ENCODE measurements at regions not wholly inside any gene's neighbourhood (a gene's known extent, or its start where the extent isn't known, plus 50 kb on each side); places are given as distances from the start of the nearest gene placed in this dataset.
"Not testable (repeated sequence)": the region's sequence is repeated elsewhere in the genome, so short reads cannot be mapped to it uniquely, and the experiment has no call there.

GRCh38 chr9:39678534-39679263 lies 323.2 kb downstream of the SPATA31A1 start:
- not testable (repeated sequence) for H3K9me3 Mint-ChIP-seq

GRCh38 chr9:39680694-39681401 lies 325.4 kb downstream of the SPATA31A1 start:
- H3K4me1 ChIP-seq (ENCODE audit: control insufficient read depth, insufficient read depth, low read length); intact Hi-C loops (cut with micrococcal nuclease); H3K9me3 ChIP-seq (ENCODE audit: control insufficient read depth, insufficient read depth, low read length); H3K27ac ChIP-seq (ENCODE audit: low read length); H3K27ac Mint-ChIP-seq; H3K4me3 Mint-ChIP-seq; H3K36me3 Mint-ChIP-seq; ATAC-seq; H3K36me3 ChIP-seq (ENCODE audit: control insufficient read depth, insufficient read depth, low read length); H3K4me1 Mint-ChIP-seq; H3K4me3 ChIP-seq (ENCODE audit: low read length); DNase-seq; H3K27me3 ChIP-seq (ENCODE audit: control insufficient read depth, insufficient read depth, low read length); H3K9me3 Mint-ChIP-seq; H3K27me3 Mint-ChIP-seq (ENCODE audit: low read depth in 2 of 2): not testable (repeated sequence)
- WGBS (ENCODE audit: insufficient coverage): no CpG with 5 or more reads among the region's 6 CpGs

More at GRCh38 chr9:39678534-39679263, 323.2 kb downstream of the SPATA31A1 start:
- H3K36me3 ChIP-seq (ENCODE audit: control insufficient read depth, insufficient read depth, low read length); H3K9me3 ChIP-seq (ENCODE audit: control insufficient read depth, insufficient read depth, low read length); H3K4me3 ChIP-seq (ENCODE audit: low read length); H3K4me3 Mint-ChIP-seq; H3K4me1 Mint-ChIP-seq; H3K27ac ChIP-seq (ENCODE audit: low read length); H3K36me3 Mint-ChIP-seq; H3K27ac Mint-ChIP-seq; H3K27me3 ChIP-seq (ENCODE audit: control insufficient read depth, insufficient read depth, low read length); H3K4me1 ChIP-seq (ENCODE audit: control insufficient read depth, insufficient read depth, low read length); intact Hi-C loops (cut with micrococcal nuclease); DNase-seq; H3K27me3 Mint-ChIP-seq (ENCODE audit: low read depth in 2 of 2): not testable (repeated sequence)
- WGBS (ENCODE audit: insufficient coverage): no CpG with 5 or more reads among the region's 9 CpGs
- ATAC-seq: peak in 1 of 3 donors; percentile 21

GRCh38 chr9:39728862-39729261 lies 373.4 kb downstream of the SPATA31A1 start:
- H3K36me3 ChIP-seq (ENCODE audit: control insufficient read depth, insufficient read depth, low read length); intact Hi-C loops (cut with micrococcal nuclease); H3K27me3 ChIP-seq (ENCODE audit: control insufficient read depth, insufficient read depth, low read length); H3K4me1 Mint-ChIP-seq; ATAC-seq; H3K27me3 Mint-ChIP-seq (ENCODE audit: low read depth in 2 of 2); H3K9me3 Mint-ChIP-seq; H3K4me1 ChIP-seq (ENCODE audit: control insufficient read depth, insufficient read depth, low read length); DNase-seq; H3K4me3 Mint-ChIP-seq; H3K36me3 Mint-ChIP-seq; H3K4me3 ChIP-seq (ENCODE audit: low read length); H3K27ac Mint-ChIP-seq; H3K9me3 ChIP-seq (ENCODE audit: control insufficient read depth, insufficient read depth, low read length); H3K27ac ChIP-seq (ENCODE audit: low read length): not testable (repeated sequence)
- WGBS (ENCODE audit: insufficient coverage): no CpG with 5 or more reads among the region's 2 CpGs

- H3K27me3 ChIP-seq (ENCODE audit: control insufficient read depth, insufficient read depth, low read length); H3K4me3 ChIP-seq (ENCODE audit: low read length); H3K36me3 Mint-ChIP-seq; H3K4me1 ChIP-seq (ENCODE audit: control insufficient read depth, insufficient read depth, low read length); H3K36me3 ChIP-seq (ENCODE audit: control insufficient read depth, insufficient read depth, low read length); H3K4me1 Mint-ChIP-seq; H3K9me3 Mint-ChIP-seq; ATAC-seq; H3K27ac ChIP-seq (ENCODE audit: low read length); DNase-seq; intact Hi-C loops (cut with micrococcal nuclease); H3K4me3 Mint-ChIP-seq; H3K27me3 Mint-ChIP-seq (ENCODE audit: low read depth in 2 of 2); H3K9me3 ChIP-seq (ENCODE audit: control insufficient read depth, insufficient read depth, low read length); H3K27ac Mint-ChIP-seq: not testable (repeated sequence)
- WGBS (ENCODE audit: insufficient coverage): no CpG with 5 or more reads among the region's 17 CpGs
These were observed 389.4 kb downstream of the SPATA31A1 start for GRCh38 chr9:39744898-39745297.

GRCh38 chr9:39775570-39775969 lies 420.1 kb downstream of the SPATA31A1 start:
- H3K4me1 ChIP-seq (ENCODE audit: control insufficient read depth, insufficient read depth, low read length); ATAC-seq; intact Hi-C loops (cut with micrococcal nuclease); H3K36me3 ChIP-seq (ENCODE audit: control insufficient read depth, insufficient read depth, low read length); H3K9me3 Mint-ChIP-seq; H3K9me3 ChIP-seq (ENCODE audit: control insufficient read depth, insufficient read depth, low read length); H3K4me1 Mint-ChIP-seq; H3K27me3 Mint-ChIP-seq (ENCODE audit: low read depth in 2 of 2); DNase-seq; H3K27me3 ChIP-seq (ENCODE audit: control insufficient read depth, insufficient read depth, low read length); H3K36me3 Mint-ChIP-seq; H3K27ac ChIP-seq (ENCODE audit: low read length); H3K4me3 Mint-ChIP-seq; H3K27ac Mint-ChIP-seq; H3K4me3 ChIP-seq (ENCODE audit: low read length): not testable (repeated sequence)
- WGBS (ENCODE audit: insufficient coverage): no CpG with 5 or more reads among the region's 4 CpGs

GRCh38 chr9:39791356-39791755 lies 435.9 kb downstream of the SPATA31A1 start:
- H3K27ac Mint-ChIP-seq; H3K4me1 ChIP-seq (ENCODE audit: control insufficient read depth, insufficient read depth, low read length); H3K36me3 Mint-ChIP-seq; H3K4me1 Mint-ChIP-seq; H3K9me3 Mint-ChIP-seq; intact Hi-C loops (cut with micrococcal nuclease); H3K9me3 ChIP-seq (ENCODE audit: control insufficient read depth, insufficient read depth, low read length); H3K27me3 Mint-ChIP-seq (ENCODE audit: low read depth in 2 of 2); H3K4me3 ChIP-seq (ENCODE audit: low read length); H3K36me3 ChIP-seq (ENCODE audit: control insufficient read depth, insufficient read depth, low read length); H3K27ac ChIP-seq (ENCODE audit: low read length); H3K4me3 Mint-ChIP-seq; H3K27me3 ChIP-seq (ENCODE audit: control insufficient read depth, insufficient read depth, low read length): not testable (repeated sequence)
- WGBS (ENCODE audit: insufficient coverage): 28% methylated on average over 11 of the region's 31 CpGs
- DNase-seq (peak in 1 of 2 donors; percentile 16), ATAC-seq (peak; percentile 98 to 100 (median 100))

- H3K4me1 ChIP-seq (ENCODE audit: control insufficient read depth, insufficient read depth, low read length); H3K27ac ChIP-seq (ENCODE audit: low read length); H3K27me3 ChIP-seq (ENCODE audit: control insufficient read depth, insufficient read depth, low read length); H3K27me3 Mint-ChIP-seq (ENCODE audit: low read depth in 2 of 2); intact Hi-C loops (cut with micrococcal nuclease); H3K4me3 ChIP-seq (ENCODE audit: low read length); H3K9me3 Mint-ChIP-seq; H3K9me3 ChIP-seq (ENCODE audit: control insufficient read depth, insufficient read depth, low read length); H3K36me3 ChIP-seq (ENCODE audit: control insufficient read depth, insufficient read depth, low read length); H3K36me3 Mint-ChIP-seq; ATAC-seq; DNase-seq; H3K4me3 Mint-ChIP-seq; H3K27ac Mint-ChIP-seq; H3K4me1 Mint-ChIP-seq: not testable (repeated sequence)
- WGBS (ENCODE audit: insufficient coverage): no CpG with 5 or more reads among the region's 8 CpGs
These were observed 442.5 kb downstream of the SPATA31A1 start for GRCh38 chr9:39797935-39798334.

GRCh38 chr9:39799252-39799651 lies 443.8 kb downstream of the SPATA31A1 start:
- H3K9me3 Mint-ChIP-seq; H3K27me3 Mint-ChIP-seq (ENCODE audit: low read depth in 2 of 2); intact Hi-C loops (cut with micrococcal nuclease); H3K4me1 ChIP-seq (ENCODE audit: control insufficient read depth, insufficient read depth, low read length); H3K4me1 Mint-ChIP-seq; H3K4me3 ChIP-seq (ENCODE audit: low read length); H3K36me3 Mint-ChIP-seq; ATAC-seq; H3K9me3 ChIP-seq (ENCODE audit: control insufficient read depth, insufficient read depth, low read length); H3K4me3 Mint-ChIP-seq; H3K27ac Mint-ChIP-seq; H3K36me3 ChIP-seq (ENCODE audit: control insufficient read depth, insufficient read depth, low read length); H3K27ac ChIP-seq (ENCODE audit: low read length); H3K27me3 ChIP-seq (ENCODE audit: control insufficient read depth, insufficient read depth, low read length): not testable (repeated sequence)
- peak in 1 of 2 donors; percentile 0 for DNase-seq
- 93% methylated on average over 4 of the region's 11 CpGs for WGBS (ENCODE audit: insufficient coverage)

Data from natural killer cell (primary cell).